ENCODE measurements at regions not wholly inside any gene's neighbourhood (a gene's known extent, or its start where the extent isn't known, plus 50 kb on each side); places are given as distances from the start of the nearest gene placed in this dataset.

GRCh38 chr12:127263621-127264020 is 1003.3 kb upstream of the TMEM132C start:
- DNase-seq (ENCODE audit: low read depth) = no peak

- no peak for DNase-seq (ENCODE audit: low read depth)
These were observed 999.8 kb upstream of the TMEM132C start for GRCh38 chr12:127267128-127267527.

GRCh38 chr12:127268213-127268612 is 998.8 kb upstream of the TMEM132C start:
- DNase-seq (ENCODE audit: low read depth) = no peak

GRCh38 chr12:127268706-127269425 is 998.1 kb upstream of the TMEM132C start:
- DNase-seq (ENCODE audit: low read depth) = no peak

- no peak for DNase-seq (ENCODE audit: low read depth)
These were observed 996.8 kb upstream of the TMEM132C start for GRCh38 chr12:127270193-127270592.

GRCh38 chr12:127271776-127272175 is 995.2 kb upstream of the TMEM132C start:
- DNase-seq (ENCODE audit: low read depth) = no peak

- no peak for DNase-seq (ENCODE audit: low read depth)
These were observed 994.1 kb upstream of the TMEM132C start for GRCh38 chr12:127272864-127273263.

GRCh38 chr12:127273626-127274025 is 993.3 kb upstream of the TMEM132C start:
- DNase-seq (ENCODE audit: low read depth) = no peak

GRCh38 chr12:127275416-127275815 is 991.6 kb upstream of the TMEM132C start:
- DNase-seq (ENCODE audit: low read depth) = no peak

GRCh38 chr12:127277882-127278281 is 989.1 kb upstream of the TMEM132C start:
- no peak for DNase-seq (ENCODE audit: low read depth)

GRCh38 chr12:127278351-127278750 is 988.6 kb upstream of the TMEM132C start:
- no peak for DNase-seq (ENCODE audit: low read depth)

- peak; percentile 30 for DNase-seq (ENCODE audit: low read depth)
These were observed 986.3 kb upstream of the TMEM132C start for GRCh38 chr12:127280393-127281275.

GRCh38 chr12:127282786-127283565 is 984.0 kb upstream of the TMEM132C start:
- DNase-seq (ENCODE audit: low read depth) = no peak

GRCh38 chr12:127284021-127284420 is 982.9 kb upstream of the TMEM132C start:
- no peak for DNase-seq (ENCODE audit: low read depth)

- no peak for DNase-seq (ENCODE audit: low read depth)
These were observed 982.0 kb upstream of the TMEM132C start for GRCh38 chr12:127284870-127285431.

GRCh38 chr12:127286281-127286680 is 980.7 kb upstream of the TMEM132C start:
- DNase-seq (ENCODE audit: low read depth) = no peak

- DNase-seq (ENCODE audit: low read depth) = no peak
These were observed 979.7 kb upstream of the TMEM132C start for GRCh38 chr12:127287256-127287655.

- DNase-seq (ENCODE audit: low read depth) = no peak
These were observed 976.7 kb upstream of the TMEM132C start for GRCh38 chr12:127290251-127290650.

GRCh38 chr12:127292736-127293135 is 974.2 kb upstream of the TMEM132C start:
- no peak for DNase-seq (ENCODE audit: low read depth)

GRCh38 chr12:127293507-127294310 is 973.3 kb upstream of the TMEM132C start:
- DNase-seq (ENCODE audit: low read depth) = peak; percentile 4

- no peak for DNase-seq (ENCODE audit: low read depth)
These were observed 972.2 kb upstream of the TMEM132C start for GRCh38 chr12:127294651-127295210.
